KG1 (cell line): ENCODE measurements at regions not wholly inside any gene's neighbourhood (a gene's known extent, or its start where the extent isn't known, plus 50 kb on each side); places are given as distances from the start of the nearest gene placed in this dataset.

Experiments used
- DNase-seq: peaks from one replicate; lab custom pipeline; 2025; lab: John Stamatoyannopoulos, UW

GRCh38 chr16:66265556-66266141 lies 100.8 kb upstream of the CDH5 start:
- DNase-seq: no peak

GRCh38 chr16:66265048-66265415 lies 101.5 kb upstream of the CDH5 start:
- no peak for DNase-seq

GRCh38 chr16:66264311-66265047 lies 102.0 kb upstream of the CDH5 start:
- no peak for DNase-seq

GRCh38 chr16:66263973-66264310 lies 102.5 kb upstream of the CDH5 start:
- DNase-seq: no peak

- DNase-seq: no peak
These were observed 103.1 kb upstream of the CDH5 start for GRCh38 chr16:66263168-66263972.

- no peak for DNase-seq
These were observed 104.0 kb upstream of the CDH5 start for GRCh38 chr16:66262253-66263167.

- no peak for DNase-seq
These were observed 104.7 kb upstream of the CDH5 start for GRCh38 chr16:66261826-66262225.

GRCh38 chr16:66260522-66261254 lies 105.8 kb upstream of the CDH5 start:
- no peak for DNase-seq

GRCh38 chr16:66258916-66259845 lies 107.3 kb upstream of the CDH5 start:
- no peak for DNase-seq

- DNase-seq: no peak
These were observed 109.6 kb upstream of the CDH5 start for GRCh38 chr16:66256919-66257318.

GRCh38 chr16:66255647-66256046 lies 110.8 kb upstream of the CDH5 start:
- no peak for DNase-seq

- no peak for DNase-seq
These were observed 111.7 kb upstream of the CDH5 start for GRCh38 chr16:66254751-66255150.

- DNase-seq: no peak
These were observed 112.4 kb upstream of the CDH5 start for GRCh38 chr16:66254106-66254505.

GRCh38 chr16:66251476-66252160 lies 114.9 kb upstream of the CDH5 start:
- no peak for DNase-seq

GRCh38 chr16:66250686-66251431 lies 115.6 kb upstream of the CDH5 start:
- DNase-seq: no peak

GRCh38 chr16:66247516-66248481 lies 118.7 kb upstream of the CDH5 start:
- no peak for DNase-seq

GRCh38 chr16:66245868-66246267 lies 120.6 kb upstream of the CDH5 start:
- DNase-seq: no peak

- DNase-seq: no peak
These were observed 121.4 kb upstream of the CDH5 start for GRCh38 chr16:66245072-66245471.
